ENCODE measurements at regions not wholly inside any gene's neighbourhood (a gene's known extent, or its start where the extent isn't known, plus 50 kb on each side); places are given as distances from the start of the nearest gene placed in this dataset.

DNA sequence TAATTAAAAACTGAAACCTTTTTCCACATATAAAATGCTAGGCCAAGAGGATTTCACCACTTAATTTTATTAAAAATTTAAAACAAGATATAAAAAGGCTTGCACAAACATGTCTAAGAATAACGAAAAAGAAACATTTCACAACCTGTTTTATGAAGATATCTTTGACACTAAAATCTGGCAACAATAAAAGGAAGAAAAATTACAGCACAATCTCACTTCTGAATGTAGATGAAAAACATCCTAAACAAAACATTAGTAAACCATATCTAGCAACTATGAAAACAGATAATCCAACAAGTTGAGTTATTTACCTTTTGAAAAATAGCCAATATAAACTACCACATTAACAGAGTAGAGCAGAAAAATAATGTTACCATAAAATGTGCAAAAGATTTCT lies 185.4 kb upstream of the MMADHC start:
- TF ChIP-seq EZH2 (IDR thresholded peaks at IDR 0.05; ENCODE audit: insufficient read depth, poor library complexity, severe bottlenecking): no peak
- no peak for TF ChIP-seq EZH2phosphoT487 (IDR thresholded peaks at IDR 0.05; ENCODE audit: insufficient read depth, low read depth)
